HG03342 (cell line): ENCODE measurements at regions not wholly inside any gene's neighbourhood (a gene's known extent, or its start where the extent isn't known, plus 50 kb on each side); places are given as distances from the start of the nearest gene placed in this dataset.

Experiments used
- ATAC-seq: cut with Tn5 transposase; IDR thresholded peaks from one replicate; pipeline ENCODE4 v1.9.1; 2021; ENCODE audit warnings: mild to moderate bottlenecking, moderate library complexity; ENCODE audit not compliant: unreplicated experiment

DNA sequence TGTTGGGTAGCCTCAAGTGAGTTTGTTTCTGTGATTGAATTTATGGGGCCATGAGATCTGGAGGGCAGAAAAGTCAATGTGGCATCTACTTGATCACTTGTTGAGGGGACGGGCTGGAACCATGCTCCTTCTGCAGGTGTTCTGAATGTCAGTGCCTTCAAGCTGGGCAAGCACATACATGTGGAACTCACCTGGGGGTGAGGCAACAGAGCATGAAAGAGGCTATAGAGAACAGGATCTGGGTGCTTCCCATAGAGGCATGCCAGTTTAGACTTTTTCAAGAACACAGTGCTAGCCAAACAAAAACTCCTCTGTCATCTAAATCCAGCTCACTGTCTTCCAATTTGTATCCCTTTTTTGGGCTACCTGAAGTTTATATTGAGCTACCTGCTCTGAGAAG, 77.8 kb upstream of the SLC35B3 start:
- ATAC-seq: no peak

DNA sequence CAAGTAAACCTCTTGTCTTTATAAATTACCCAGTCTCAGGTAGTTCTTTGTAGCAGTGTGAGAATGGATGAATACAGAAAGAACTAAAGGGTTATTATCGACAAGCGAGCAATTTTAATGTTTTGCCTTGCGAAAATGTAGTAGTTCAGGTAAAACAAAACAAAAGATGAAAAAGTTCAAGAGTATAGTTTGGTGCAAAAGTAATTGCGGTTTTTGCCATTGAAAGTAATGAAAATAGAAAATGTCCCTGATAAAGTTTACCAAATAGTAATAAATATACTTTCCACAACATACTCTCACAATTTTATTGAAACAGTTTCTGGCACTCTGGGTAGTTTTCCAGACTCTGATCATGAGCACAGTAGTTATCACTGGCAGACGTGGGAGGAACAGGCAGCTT, 71.9 kb upstream of the SLC35B3 start:
- no peak for ATAC-seq

DNA sequence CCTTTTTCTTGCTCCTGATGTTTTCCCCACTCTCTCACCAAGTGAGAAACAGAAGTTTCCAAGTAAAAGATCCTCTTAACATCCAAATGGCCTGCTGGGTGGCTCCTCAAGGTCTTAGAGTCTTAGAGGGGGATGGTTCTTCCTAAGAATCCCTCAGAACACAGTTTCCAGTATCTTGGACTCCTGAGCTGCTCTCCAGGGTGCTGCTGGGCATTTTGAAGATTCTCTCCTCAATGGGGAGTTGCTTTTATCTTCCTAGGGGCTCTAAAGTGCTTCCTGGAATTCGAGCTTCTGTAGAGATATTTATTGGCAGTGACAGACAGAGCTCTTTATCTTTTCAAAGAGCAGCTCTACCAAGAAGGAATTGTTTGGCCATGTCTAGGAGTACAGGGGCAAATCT, 70.8 kb upstream of the SLC35B3 start:
- no peak for ATAC-seq

DNA sequence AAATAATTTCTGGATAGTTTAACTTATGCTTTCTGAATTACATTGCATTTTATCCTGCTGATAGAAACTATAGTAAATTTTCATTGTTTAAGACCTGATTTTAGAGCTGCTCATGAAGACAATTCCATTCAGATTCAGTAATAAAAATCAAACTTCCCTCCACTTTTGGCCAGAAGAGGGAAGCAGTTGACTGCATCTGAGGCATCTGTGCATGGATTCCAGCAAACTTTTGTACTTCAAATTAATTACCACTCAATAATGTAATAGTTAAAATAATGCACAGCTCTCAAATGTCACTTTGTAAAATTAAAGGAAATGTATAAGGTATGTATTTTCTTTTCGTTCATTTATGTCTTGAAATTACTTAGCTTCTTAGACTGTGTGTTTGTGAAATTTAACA, 64.2 kb upstream of the SLC35B3 start:
- ATAC-seq: no peak

- no peak for ATAC-seq
Observed at GRCh38 chr6:8494730-8495129, 59.4 kb upstream of the SLC35B3 start.

DNA sequence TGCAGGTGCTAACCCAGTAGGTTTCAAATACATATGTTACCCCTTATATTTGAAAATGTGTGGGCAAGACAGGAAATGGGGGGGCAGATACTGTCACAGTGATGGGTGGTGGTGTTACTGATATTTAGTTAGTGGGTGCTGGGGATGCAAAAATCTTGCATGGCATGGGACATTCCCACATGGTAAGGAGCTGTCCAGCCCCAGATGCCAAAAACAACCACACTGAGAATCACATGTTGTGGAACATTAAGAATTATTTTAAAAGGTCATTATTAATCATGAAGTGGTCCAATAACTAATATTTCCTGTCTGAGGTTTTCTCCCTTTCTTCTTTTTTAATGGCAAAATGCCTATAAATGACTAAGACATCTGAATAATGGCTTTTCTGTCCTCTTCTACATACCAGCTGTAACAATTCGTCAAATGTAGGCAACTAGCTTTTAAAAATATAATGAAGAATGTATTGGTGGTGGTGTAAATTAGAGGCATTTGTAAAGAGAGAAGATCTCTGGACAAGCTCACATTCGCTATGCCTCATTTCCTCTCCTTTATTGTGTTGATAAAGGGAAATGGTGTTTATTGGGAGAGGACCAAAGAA, 57.3 kb upstream of the SLC35B3 start:
- no peak for ATAC-seq
